ENCODE measurements at regions not wholly inside any gene's neighbourhood (a gene's known extent, or its start where the extent isn't known, plus 50 kb on each side); places are given as distances from the start of the nearest gene placed in this dataset.

- TF ChIP-seq CTCF (IDR thresholded peaks at IDR 0.05; ENCODE audit: low read depth, low read length, missing input control) (no peak), REST (IDR thresholded peaks at IDR 0.05) (no peak), RAD21 (IDR thresholded peaks at IDR 0.05) (no peak), MAX (IDR thresholded peaks at IDR 0.05) (no peak), GABPA (IDR thresholded peaks at IDR 0.05 in 1 of 2, conservative IDR thresholded peaks at IDR 0.05 in 1 of 2) (no peak), HNF4A (conservative IDR thresholded peaks at IDR 0.05) (no peak), ATF3 (IDR thresholded peaks at IDR 0.05) (no peak), JUND (IDR thresholded peaks at IDR 0.05) (no peak), SP1 (IDR thresholded peaks at IDR 0.05) (no peak), EGR1 (IDR thresholded peaks at IDR 0.05; ENCODE audit: low read depth in 2 of 2) (no peak), ZBTB33 (IDR thresholded peaks at IDR 0.05) (no peak), YY1 (IDR thresholded peaks at IDR 0.05) (no peak)
Observed at GRCh38 chr2:198953328-198953727, 504.4 kb downstream of the SATB2 start.

Data from liver (tissue), 3 donors.